Liver (tissue), 3 donors: ENCODE measurements at regions not wholly inside any gene's neighbourhood (a gene's known extent, or its start where the extent isn't known, plus 50 kb on each side); places are given as distances from the start of the nearest gene placed in this dataset.

Source experiments
- EGR1 ChIP-seq, 2 donors: IDR thresholded peaks; 2 replicates each; pipeline ENCODE4 v1.6.1; 2016 to 2018; ENCODE audit warnings: antibody characterized with exemption in 2 of 2, low read depth in 2 of 2
- FOXA1 ChIP-seq: IDR thresholded peaks from 2 replicates; pipeline ENCODE4 v1.6.1; 2016; ENCODE audit warnings: antibody characterized with exemption
- GABPA ChIP-seq, 2 donors: IDR thresholded peaks in 1 of 2; conservative IDR thresholded peaks in 1 of 2; 2 replicates each; pipeline ENCODE4 v1.6.1; 2016; ENCODE audit warnings: antibody characterized with exemption in 2 of 2, mild to moderate bottlenecking in 1 of 2, moderate library complexity in 1 of 2
- HNF4G ChIP-seq: IDR thresholded peaks from 2 replicates; pipeline ENCODE4 v1.6.1; 2016; ENCODE audit warnings: antibody characterized with exemption
- JUND ChIP-seq, 2 donors: IDR thresholded peaks; 2 replicates each; pipeline ENCODE4 v1.6.1; 2016; ENCODE audit warnings: antibody characterized with exemption in 2 of 2
- RAD21 ChIP-seq, 2 donors: IDR thresholded peaks; 2 replicates each; pipeline ENCODE4 v1.6.1; 2016; ENCODE audit warnings: antibody characterized with exemption in 2 of 2, mild to moderate bottlenecking in 2 of 2
- SP1 ChIP-seq: IDR thresholded peaks from 2 replicates; pipeline ENCODE4 v1.6.1; 2018; ENCODE audit warnings: antibody characterized with exemption, mild to moderate bottlenecking
- TAF1 ChIP-seq: conservative IDR thresholded peaks from 2 replicates; pipeline ENCODE4 v1.6.1; 2016; ENCODE audit warnings: antibody characterized with exemption, mild to moderate bottlenecking
- YY1 ChIP-seq: IDR thresholded peaks from 2 replicates; pipeline ENCODE4 v1.6.1; 2016; ENCODE audit warnings: antibody characterized with exemption, mild to moderate bottlenecking
- TF ChIP-seq, protein P1 (sequence below): fragments of 150-350 bp; IDR thresholded peaks from 2 replicates; pipeline ENCODE4 v1.5.1; 2017; ENCODE audit warnings: improper control_type of control experiment, low read depth, low read length; ENCODE audit not compliant: missing input control
- TF ChIP-seq, protein P2 (sequence below): IDR thresholded peaks from 2 replicates; pipeline ENCODE4 v1.6.1; 2016; ENCODE audit warnings: antibody characterized with exemption
- TF ChIP-seq, protein P3 (sequence below): IDR thresholded peaks from 2 replicates; pipeline ENCODE4 v1.6.1; 2016; ENCODE audit warnings: antibody characterized with exemption
- TF ChIP-seq, protein P4 (sequence below): IDR thresholded peaks from 2 replicates; pipeline ENCODE4 v1.6.1; 2016; ENCODE audit warnings: antibody characterized with exemption
- TF ChIP-seq, protein P5 (sequence below): IDR thresholded peaks from 2 replicates; pipeline ENCODE4 v1.6.1; 2016; ENCODE audit warnings: antibody characterized with exemption, mild to moderate bottlenecking
- donor health status: healthy.
- donor health status: healthy.

DNA sequence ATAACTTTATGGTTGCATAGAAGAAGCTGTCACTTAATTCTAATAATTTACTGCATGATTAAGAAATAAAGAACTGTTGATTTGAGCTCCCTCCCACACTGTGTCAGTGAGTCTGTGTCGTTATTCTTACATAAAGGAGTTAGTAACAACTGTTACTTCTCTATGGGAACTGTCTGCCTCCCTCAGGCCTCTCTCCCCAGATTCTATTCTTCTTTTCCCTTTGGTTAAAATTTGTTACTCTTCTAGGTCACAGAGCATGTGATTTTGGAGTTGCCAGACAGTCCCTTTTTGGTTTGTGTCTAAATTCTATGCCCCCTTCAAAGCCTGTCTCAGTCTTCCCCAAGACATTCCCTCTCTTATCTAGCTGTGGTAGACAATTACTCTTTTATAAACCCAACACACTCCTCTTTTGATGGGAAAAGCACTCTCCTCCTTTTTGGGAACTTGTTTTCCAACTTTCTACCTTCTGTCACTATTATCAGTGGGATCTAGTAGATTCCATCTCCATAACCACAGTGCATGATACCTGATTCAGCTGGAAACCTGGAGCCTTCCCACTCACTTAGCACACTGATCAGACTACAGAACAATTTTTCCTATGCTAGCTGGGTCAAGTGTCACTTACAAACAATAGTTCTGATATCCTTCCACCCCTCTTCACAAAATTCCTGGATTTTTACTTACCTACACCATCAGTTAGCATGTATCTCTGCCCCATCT, 422.1 kb upstream of the TGFBR2 start:
- TF ChIP-seq, protein P1, sequence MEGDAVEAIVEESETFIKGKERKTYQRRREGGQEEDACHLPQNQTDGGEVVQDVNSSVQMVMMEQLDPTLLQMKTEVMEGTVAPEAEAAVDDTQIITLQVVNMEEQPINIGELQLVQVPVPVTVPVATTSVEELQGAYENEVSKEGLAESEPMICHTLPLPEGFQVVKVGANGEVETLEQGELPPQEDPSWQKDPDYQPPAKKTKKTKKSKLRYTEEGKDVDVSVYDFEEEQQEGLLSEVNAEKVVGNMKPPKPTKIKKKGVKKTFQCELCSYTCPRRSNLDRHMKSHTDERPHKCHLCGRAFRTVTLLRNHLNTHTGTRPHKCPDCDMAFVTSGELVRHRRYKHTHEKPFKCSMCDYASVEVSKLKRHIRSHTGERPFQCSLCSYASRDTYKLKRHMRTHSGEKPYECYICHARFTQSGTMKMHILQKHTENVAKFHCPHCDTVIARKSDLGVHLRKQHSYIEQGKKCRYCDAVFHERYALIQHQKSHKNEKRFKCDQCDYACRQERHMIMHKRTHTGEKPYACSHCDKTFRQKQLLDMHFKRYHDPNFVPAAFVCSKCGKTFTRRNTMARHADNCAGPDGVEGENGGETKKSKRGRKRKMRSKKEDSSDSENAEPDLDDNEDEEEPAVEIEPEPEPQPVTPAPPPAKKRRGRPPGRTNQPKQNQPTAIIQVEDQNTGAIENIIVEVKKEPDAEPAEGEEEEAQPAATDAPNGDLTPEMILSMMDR = no peak
- TF ChIP-seq, protein P2, sequence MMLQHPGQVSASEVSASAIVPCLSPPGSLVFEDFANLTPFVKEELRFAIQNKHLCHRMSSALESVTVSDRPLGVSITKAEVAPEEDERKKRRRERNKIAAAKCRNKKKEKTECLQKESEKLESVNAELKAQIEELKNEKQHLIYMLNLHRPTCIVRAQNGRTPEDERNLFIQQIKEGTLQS = no peak
- TF ChIP-seq FOXA1 (no peak), TAF1 (no peak), RAD21 (IDR thresholded peaks at IDR 0.05) (no peak), EGR1 (IDR thresholded peaks at IDR 0.05; ENCODE audit: low read depth in 2 of 2) (no peak), SP1 (no peak), YY1 (no peak), GABPA (IDR thresholded peaks at IDR 0.05 in 1 of 2, conservative IDR thresholded peaks at IDR 0.05 in 1 of 2) (no peak), HNF4G (no peak), JUND (IDR thresholded peaks at IDR 0.05) (no peak)
- TF ChIP-seq, protein P3, sequence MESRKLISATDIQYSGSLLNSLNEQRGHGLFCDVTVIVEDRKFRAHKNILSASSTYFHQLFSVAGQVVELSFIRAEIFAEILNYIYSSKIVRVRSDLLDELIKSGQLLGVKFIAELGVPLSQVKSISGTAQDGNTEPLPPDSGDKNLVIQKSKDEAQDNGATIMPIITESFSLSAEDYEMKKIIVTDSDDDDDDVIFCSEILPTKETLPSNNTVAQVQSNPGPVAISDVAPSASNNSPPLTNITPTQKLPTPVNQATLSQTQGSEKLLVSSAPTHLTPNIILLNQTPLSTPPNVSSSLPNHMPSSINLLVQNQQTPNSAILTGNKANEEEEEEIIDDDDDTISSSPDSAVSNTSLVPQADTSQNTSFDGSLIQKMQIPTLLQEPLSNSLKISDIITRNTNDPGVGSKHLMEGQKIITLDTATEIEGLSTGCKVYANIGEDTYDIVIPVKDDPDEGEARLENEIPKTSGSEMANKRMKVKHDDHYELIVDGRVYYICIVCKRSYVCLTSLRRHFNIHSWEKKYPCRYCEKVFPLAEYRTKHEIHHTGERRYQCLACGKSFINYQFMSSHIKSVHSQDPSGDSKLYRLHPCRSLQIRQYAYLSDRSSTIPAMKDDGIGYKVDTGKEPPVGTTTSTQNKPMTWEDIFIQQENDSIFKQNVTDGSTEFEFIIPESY = no peak
- TF ChIP-seq, protein P4, sequence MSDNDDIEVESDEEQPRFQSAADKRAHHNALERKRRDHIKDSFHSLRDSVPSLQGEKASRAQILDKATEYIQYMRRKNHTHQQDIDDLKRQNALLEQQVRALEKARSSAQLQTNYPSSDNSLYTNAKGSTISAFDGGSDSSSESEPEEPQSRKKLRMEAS = no peak
- TF ChIP-seq, protein P5, sequence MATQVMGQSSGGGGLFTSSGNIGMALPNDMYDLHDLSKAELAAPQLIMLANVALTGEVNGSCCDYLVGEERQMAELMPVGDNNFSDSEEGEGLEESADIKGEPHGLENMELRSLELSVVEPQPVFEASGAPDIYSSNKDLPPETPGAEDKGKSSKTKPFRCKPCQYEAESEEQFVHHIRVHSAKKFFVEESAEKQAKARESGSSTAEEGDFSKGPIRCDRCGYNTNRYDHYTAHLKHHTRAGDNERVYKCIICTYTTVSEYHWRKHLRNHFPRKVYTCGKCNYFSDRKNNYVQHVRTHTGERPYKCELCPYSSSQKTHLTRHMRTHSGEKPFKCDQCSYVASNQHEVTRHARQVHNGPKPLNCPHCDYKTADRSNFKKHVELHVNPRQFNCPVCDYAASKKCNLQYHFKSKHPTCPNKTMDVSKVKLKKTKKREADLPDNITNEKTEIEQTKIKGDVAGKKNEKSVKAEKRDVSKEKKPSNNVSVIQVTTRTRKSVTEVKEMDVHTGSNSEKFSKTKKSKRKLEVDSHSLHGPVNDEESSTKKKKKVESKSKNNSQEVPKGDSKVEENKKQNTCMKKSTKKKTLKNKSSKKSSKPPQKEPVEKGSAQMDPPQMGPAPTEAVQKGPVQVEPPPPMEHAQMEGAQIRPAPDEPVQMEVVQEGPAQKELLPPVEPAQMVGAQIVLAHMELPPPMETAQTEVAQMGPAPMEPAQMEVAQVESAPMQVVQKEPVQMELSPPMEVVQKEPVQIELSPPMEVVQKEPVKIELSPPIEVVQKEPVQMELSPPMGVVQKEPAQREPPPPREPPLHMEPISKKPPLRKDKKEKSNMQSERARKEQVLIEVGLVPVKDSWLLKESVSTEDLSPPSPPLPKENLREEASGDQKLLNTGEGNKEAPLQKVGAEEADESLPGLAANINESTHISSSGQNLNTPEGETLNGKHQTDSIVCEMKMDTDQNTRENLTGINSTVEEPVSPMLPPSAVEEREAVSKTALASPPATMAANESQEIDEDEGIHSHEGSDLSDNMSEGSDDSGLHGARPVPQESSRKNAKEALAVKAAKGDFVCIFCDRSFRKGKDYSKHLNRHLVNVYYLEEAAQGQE = no peak
